Stimulated activated naive CD8-positive, alpha-beta T cell treated with anti-CD3 and anti-CD28 coated beads, Interleukin-15, Interleukin-2, amounts not matched to agents 100 ng/mL and 50 ng/mL, for 24 hours (primary cell): ENCODE measurements at regions not wholly inside any gene's neighbourhood (a gene's known extent, or its start where the extent isn't known, plus 50 kb on each side); places are given as distances from the start of the nearest gene placed in this dataset.

Source experiments
- H3K27ac Mint-ChIP-seq: one replicate; pipeline ENCODE4 v1.8.0; 2021; ENCODE audit warnings: mild to moderate bottlenecking, mixed read lengths
- H3K27me3 Mint-ChIP-seq: one replicate; pipeline ENCODE4 v1.8.0; 2021; ENCODE audit warnings: mixed read lengths
- H3K36me3 Mint-ChIP-seq: one replicate; pipeline ENCODE4 v1.8.0; 2021; ENCODE audit warnings: low read depth, mixed read lengths
- H3K4me1 Mint-ChIP-seq: one replicate; pipeline ENCODE4 v1.8.0; 2021; ENCODE audit warnings: low read depth, mixed read lengths
- H3K4me3 Mint-ChIP-seq: one replicate; pipeline ENCODE4 v1.8.0; 2021; ENCODE audit warnings: mild to moderate bottlenecking, mixed read lengths
- H3K9me3 Mint-ChIP-seq: one replicate; pipeline ENCODE4 v1.8.0; 2021; ENCODE audit warnings: mixed read lengths

DNA sequence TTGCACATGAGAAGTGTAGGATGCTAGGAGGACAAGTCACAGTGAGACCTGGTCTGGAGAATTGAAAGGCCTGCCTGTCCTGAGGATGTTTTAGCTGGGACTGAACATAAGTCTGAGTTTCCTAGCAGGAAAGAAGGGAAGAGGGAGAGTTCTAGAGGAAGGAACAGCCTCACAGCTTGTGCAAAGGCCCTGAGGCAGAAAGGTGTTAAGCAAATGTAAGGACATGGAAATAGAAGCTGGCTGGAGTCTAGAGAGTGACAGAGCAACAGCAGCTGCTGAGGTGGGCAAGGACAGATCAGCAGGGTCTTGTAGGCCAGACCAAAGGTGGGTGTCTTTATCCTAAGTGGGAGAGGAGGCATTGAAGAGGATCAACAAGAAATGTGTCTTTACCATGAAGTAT lies 210.9 kb upstream of the E2F8 start:
- H3K27ac Mint-ChIP-seq: no peak overlapping the region
- peaks cover 39% of the 10 kb centered on the region for H3K27me3 Mint-ChIP-seq

DNA sequence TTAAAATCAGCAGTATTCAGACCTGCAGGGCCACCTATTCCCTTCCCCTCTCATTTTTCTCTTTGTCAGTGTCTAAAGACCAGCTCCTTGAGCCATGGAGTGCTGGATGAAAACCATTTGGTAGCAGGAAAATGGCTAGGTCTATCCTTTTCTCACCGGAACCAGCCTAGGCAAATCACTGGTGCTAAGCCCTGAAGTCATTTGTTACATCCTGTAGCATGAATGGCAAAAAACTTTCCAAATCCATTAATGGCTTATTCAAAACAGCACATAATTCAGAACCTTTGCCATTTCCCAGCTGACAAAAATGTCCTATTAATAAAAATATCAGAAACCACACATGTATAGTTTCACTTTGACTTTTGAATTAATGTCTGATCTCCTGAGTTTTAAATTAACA lies 209.5 kb upstream of the E2F8 start:
- Mint-ChIP-seq H3K27me3 (peaks cover 40% of the 10 kb centered on the region), H3K4me3 (no peak overlapping the region), H3K27ac (no peak overlapping the region), H3K9me3 (no peaks in the 10 kb centered on the region), H3K4me1 (no peaks in the 10 kb centered on the region), H3K36me3 (no peaks in the 10 kb centered on the region)

More for the DNA sequence above, 210.9 kb upstream of the E2F8 start:
- Mint-ChIP-seq H3K4me1 (no peaks in the 10 kb centered on the region), H3K4me3 (no peak overlapping the region), H3K36me3 (no peaks in the 10 kb centered on the region), H3K9me3 (no peaks in the 10 kb centered on the region)

DNA sequence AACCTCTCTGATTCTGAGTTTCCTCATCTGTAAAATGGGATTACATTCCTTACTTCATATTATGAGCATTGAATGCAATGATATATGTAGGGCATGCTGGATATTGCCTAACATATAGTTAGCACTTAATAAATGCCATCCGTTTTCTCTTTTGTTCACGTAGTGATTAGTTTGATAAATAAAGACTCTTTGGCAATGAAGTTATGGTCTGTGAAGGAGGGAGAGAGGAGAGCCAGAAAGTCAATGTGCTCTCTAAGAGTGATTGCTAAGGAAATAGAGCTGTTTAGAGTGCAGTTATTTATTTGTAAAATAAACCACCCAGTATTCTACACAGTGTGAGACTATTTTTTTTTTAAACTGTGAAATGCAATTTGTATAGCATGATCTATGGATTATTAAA lies 207.9 kb upstream of the E2F8 start:
- no peaks in the 10 kb centered on the region for H3K36me3 Mint-ChIP-seq
- no peak overlapping the region for H3K4me3 Mint-ChIP-seq
- H3K27me3 Mint-ChIP-seq: peaks cover 43% of the 10 kb centered on the region
- no peak overlapping the region for H3K27ac Mint-ChIP-seq
- H3K4me1 Mint-ChIP-seq: no peaks in the 10 kb centered on the region
- no peaks in the 10 kb centered on the region for H3K9me3 Mint-ChIP-seq

DNA sequence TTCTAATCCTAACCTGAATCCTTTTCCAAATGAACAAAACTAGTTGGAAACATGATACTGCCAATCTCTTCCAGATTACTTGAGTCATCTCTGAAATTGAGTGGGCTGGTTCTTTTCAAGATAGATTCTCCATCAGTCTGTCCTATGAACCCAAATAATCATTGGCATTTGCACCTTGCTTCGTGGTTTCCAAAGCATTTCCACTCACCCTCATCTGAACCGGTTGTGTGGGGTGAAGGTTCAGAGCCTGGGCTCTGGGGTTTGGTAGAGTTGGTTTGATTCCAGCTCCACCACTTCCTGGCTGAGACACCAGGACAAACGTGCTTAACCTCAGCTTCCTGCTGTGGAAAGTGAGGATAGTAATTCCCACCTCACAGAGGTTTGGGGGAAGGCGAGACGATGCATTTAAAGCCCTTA lies 206.4 kb upstream of the E2F8 start:
- Mint-ChIP-seq H3K9me3 (no peaks in the 10 kb centered on the region), H3K27ac (no peak overlapping the region), H3K27me3 (peaks cover 40% of the 10 kb centered on the region), H3K4me1 (peaks cover 7% of the 10 kb centered on the region), H3K36me3 (no peaks in the 10 kb centered on the region), H3K4me3 (no peak overlapping the region)

DNA sequence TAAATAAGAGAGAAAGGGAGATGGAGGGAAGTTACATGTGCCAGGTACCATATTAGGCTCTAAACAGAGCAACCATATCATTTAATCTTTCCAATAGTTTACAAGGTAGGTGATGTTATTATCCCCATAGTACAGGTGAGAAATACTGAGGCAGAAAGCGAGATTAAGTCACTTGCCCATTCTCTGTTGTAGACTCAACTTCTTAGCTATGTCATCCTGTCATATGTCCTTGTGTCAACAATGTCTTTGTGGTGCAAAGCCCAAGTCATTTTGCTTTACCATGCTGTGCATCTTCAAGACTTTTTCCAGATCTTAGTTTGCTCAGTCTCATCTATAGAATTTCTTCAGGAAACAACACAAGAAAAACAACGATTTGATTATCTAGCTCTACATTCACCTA lies 205.0 kb upstream of the E2F8 start:
- Mint-ChIP-seq H3K4me1 (peaks cover 19% of the 10 kb centered on the region), H3K9me3 (peaks cover 5% of the 10 kb centered on the region), H3K4me3 (no peak overlapping the region), H3K36me3 (no peaks in the 10 kb centered on the region), H3K27ac (no peak overlapping the region), H3K27me3 (peaks cover 33% of the 10 kb centered on the region)

DNA sequence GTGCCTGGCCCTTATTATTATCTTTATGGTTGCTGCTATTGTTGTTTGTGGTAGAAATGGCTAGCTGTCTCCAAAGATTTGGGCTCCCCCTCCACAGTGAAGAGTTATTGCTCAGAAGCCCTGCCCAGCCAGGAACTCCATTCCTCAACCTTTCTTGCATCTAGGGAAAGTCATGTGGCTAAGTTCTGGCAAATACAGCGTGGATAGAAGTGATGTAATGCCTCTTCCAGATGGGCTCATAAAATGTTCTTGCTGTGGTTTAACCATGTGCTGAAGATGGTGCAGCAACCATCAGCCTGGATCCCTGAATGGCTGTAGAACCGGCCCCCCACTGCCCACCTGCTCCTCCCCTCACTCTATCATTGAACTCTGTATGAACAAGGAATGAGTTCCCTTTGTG lies 203.5 kb upstream of the E2F8 start:
- Mint-ChIP-seq H3K27me3 (peaks cover 39% of the 10 kb centered on the region), H3K4me3 (no peak overlapping the region), H3K27ac (no peak overlapping the region), H3K9me3 (peaks cover 7% of the 10 kb centered on the region), H3K36me3 (no peaks in the 10 kb centered on the region), H3K4me1 (peaks cover 21% of the 10 kb centered on the region)

DNA sequence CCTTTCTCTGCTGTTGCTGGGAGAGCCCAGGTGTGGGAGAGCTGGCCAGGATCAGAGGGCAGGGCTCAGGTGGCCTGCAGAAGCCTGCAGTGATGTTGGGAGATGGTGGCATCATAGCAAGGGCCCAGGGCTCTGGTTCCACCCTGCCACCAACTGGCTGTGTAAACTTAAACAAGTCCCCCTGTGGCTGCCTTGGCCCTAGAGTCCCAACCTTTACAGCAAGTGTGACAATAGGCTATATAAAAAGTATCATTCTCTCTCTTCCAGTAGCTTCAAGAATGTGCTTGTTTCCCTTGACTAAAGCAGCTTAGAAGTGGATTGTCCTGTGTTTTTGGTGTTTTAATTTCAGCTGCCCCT lies 201.8 kb upstream of the E2F8 start:
- Mint-ChIP-seq H3K4me3 (peak overlapping the region; percentile 8), H3K36me3 (no peaks in the 10 kb centered on the region), H3K9me3 (peaks cover 7% of the 10 kb centered on the region), H3K27me3 (peaks cover 37% of the 10 kb centered on the region), H3K4me1 (peaks cover 21% of the 10 kb centered on the region), H3K27ac (no peak overlapping the region)

DNA sequence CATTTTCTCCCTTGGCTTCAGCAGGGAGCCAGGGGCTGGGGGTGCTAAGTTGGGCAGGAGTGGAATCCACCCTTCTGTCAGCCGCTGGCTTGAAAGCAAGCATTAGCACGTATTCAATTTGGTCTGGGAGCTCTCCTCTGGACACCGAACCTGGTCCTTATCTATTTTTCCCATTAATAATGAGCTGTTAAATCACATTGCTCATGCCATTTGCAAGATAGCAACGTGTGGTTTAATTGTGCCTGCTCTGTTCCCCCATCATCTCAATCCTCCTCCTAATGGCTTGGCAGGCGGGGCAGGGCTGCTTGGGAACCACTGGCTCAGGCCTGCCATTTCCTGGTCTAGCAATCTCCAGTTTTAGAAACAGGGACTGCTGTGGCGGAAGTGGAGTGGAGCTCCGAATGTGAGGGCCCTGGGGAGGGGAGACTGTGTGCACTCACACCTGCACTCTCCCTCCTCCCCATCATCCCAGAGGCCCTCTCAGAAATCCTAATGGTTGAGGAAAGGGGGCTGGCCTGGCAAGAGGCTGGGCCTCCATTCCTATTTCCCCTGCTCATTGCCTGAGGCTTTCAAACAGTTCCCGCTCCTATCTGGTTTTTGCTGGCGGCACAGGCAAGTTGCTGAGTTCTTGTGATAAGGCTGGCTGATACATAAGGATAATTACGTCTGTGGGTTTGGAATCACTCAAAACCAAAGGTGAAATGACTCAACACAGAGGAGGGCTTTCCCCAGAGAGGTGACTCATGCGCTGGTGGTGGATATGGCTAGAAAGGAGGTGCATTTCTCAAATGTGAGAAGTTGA lies 201.2 kb upstream of the E2F8 start:
- H3K27me3 Mint-ChIP-seq: peaks cover 40% of the 10 kb centered on the region
- peaks cover 21% of the 10 kb centered on the region for H3K4me1 Mint-ChIP-seq
- H3K9me3 Mint-ChIP-seq: peaks cover 7% of the 10 kb centered on the region
- no peaks in the 10 kb centered on the region for H3K36me3 Mint-ChIP-seq
- no peak overlapping the region for H3K27ac Mint-ChIP-seq
- H3K4me3 Mint-ChIP-seq: peak overlapping the region; percentile 8

DNA sequence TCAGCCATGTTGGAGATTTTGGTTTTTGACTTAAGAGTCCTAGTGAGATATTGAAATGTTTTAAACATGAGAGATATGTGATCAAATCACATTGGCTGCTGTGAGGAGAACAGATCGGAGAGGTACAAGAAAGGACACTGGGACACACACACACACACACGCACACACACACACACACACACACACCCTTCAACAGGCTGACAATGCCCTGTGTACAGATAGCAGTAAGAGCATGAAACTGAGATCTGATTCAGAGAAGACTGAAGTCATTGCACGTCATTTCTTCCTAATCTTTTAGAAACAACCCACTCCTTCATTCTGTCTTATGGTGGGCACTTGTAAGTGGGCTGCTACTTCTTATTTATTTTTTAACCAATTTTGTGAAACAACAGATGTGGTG lies 200.5 kb upstream of the E2F8 start:
- Mint-ChIP-seq H3K27me3 (peaks cover 46% of the 10 kb centered on the region), H3K4me1 (peaks cover 21% of the 10 kb centered on the region), H3K9me3 (peaks cover 7% of the 10 kb centered on the region), H3K4me3 (no peak overlapping the region), H3K36me3 (no peaks in the 10 kb centered on the region), H3K27ac (no peak overlapping the region)

DNA sequence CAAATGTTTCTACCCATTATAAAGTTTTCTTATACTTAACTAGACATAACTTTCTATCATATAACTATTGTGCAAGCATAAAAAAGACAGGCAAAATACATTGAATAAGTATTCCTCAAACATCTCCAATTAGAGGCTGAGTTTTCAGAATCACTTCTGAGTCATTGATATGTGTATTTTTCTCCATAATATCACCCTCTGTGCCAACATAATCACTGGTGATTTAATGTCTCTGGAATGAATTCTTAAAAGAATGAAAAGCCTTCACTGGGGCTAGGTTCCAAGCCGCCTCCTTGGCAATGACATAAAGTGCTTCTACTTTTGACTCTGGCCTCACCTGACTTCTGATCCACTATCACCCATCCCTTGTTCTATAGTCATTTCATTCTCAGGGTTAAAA lies 197.0 kb upstream of the E2F8 start:
- peaks cover 20% of the 10 kb centered on the region for H3K4me1 Mint-ChIP-seq
- no peak overlapping the region for H3K4me3 Mint-ChIP-seq
- H3K36me3 Mint-ChIP-seq: no peaks in the 10 kb centered on the region
- H3K27me3 Mint-ChIP-seq: peaks cover 41% of the 10 kb centered on the region
- H3K9me3 Mint-ChIP-seq: peaks cover 7% of the 10 kb centered on the region
- H3K27ac Mint-ChIP-seq: no peak overlapping the region

DNA sequence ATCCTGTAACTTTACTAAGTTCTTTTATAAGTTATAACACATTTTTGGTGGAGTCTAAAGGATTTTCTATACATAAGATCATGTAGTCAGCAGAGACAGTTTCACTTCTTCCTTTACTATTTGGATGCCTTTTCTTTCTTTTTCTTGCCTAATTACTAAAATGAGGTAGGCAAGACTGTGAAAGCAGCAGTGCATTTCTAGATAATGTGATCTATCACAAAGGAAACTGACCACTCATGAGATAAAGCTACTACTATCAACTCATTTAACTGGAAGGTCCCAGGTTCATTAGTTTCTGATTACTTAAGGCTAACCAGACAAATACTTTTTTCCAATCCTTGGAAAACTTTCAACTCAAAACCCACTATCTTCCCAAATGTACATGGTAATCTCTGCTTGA lies 196.2 kb upstream of the E2F8 start:
- Mint-ChIP-seq H3K4me3 (no peak overlapping the region), H3K27me3 (peaks cover 48% of the 10 kb centered on the region)

DNA sequence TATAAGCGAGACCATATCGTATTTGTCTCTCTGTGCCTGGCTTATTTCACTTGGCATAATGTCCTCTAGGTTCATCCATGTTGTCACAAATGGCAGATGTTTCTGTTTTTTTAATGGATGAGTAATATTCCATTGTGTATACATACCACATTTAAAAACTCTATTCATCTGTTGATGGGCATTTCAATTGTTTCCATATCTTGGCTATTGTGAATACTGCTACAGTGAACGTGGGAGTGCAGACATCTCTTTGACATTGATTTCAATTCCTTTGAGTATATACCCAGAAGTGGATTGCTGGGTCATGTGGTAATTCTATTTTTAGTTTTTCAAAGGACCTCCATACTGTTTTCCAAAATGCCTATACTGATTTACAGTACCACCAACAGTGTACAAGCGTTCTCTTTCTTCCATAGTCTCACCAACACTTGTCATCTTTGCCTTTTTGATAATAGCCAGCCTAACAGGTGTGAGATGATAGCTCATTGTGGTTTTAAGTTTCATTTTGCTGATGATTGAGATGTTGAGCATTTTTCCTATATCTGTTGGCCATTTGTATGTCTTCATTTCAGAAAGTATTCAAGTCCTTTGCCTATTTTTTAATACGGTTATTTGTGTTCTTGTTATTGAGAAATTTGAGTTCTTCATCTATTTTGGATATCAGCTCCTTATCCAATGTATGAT lies 194.7 kb upstream of the E2F8 start:
- peaks cover 4% of the 10 kb centered on the region for H3K4me1 Mint-ChIP-seq
- no peaks in the 10 kb centered on the region for H3K9me3 Mint-ChIP-seq
- no peaks in the 10 kb centered on the region for H3K36me3 Mint-ChIP-seq
- H3K4me3 Mint-ChIP-seq: no peak overlapping the region
- H3K27me3 Mint-ChIP-seq: peaks cover 46% of the 10 kb centered on the region
- no peak overlapping the region for H3K27ac Mint-ChIP-seq

More for the DNA sequence above, 196.2 kb upstream of the E2F8 start:
- Mint-ChIP-seq H3K36me3 (no peaks in the 10 kb centered on the region), H3K27ac (no peak overlapping the region), H3K4me1 (peaks cover 16% of the 10 kb centered on the region), H3K9me3 (peaks cover 7% of the 10 kb centered on the region)

DNA sequence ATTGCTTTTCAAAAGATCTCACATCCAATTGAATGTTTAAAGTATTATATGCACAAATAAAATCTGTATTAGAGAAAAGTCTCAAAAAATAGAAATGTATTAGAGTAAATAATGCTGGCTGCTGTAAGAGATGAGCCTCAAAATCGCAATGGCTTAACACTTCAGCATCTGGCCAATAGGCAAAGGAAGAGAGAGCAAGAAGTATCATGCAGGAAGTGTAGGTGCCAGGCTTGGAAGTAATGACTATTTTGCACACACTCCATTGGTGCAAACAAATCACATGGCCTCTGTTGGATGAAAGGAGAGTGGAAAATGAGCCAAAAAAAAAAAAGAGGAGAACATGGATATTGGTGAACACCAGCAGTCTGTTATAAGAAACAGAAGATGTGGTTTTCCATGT lies 193.0 kb upstream of the E2F8 start:
- peaks cover 46% of the 10 kb centered on the region for H3K27me3 Mint-ChIP-seq
- H3K9me3 Mint-ChIP-seq: no peaks in the 10 kb centered on the region
- H3K36me3 Mint-ChIP-seq: no peaks in the 10 kb centered on the region
- H3K27ac Mint-ChIP-seq: no peak overlapping the region
- H3K4me1 Mint-ChIP-seq: peaks cover 4% of the 10 kb centered on the region
- no peak overlapping the region for H3K4me3 Mint-ChIP-seq

DNA sequence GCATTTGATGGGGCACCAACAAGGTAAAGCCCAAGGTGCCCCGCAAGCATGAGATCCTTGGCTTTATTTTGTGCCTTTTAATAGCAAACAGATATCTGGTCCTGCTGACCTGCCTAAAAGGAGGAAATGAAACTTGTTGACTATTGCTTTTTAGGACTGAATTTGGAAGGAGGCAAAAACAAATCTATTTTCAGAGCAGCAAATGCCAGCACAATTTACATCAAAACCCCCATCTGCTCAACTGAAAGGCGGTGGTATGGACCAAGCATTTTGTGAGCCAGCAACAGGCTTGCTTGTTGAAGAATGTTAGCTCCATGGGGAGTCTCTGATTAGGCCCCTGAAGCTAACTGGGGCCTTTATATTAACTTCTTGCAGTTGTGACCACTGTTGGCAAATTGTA lies 192.6 kb upstream of the E2F8 start:
- H3K36me3 Mint-ChIP-seq: no peaks in the 10 kb centered on the region
- no peaks in the 10 kb centered on the region for H3K9me3 Mint-ChIP-seq
- H3K4me3 Mint-ChIP-seq: no peak overlapping the region
- no peak overlapping the region for H3K27ac Mint-ChIP-seq
- peaks cover 47% of the 10 kb centered on the region for H3K27me3 Mint-ChIP-seq
- H3K4me1 Mint-ChIP-seq: peaks cover 4% of the 10 kb centered on the region

DNA sequence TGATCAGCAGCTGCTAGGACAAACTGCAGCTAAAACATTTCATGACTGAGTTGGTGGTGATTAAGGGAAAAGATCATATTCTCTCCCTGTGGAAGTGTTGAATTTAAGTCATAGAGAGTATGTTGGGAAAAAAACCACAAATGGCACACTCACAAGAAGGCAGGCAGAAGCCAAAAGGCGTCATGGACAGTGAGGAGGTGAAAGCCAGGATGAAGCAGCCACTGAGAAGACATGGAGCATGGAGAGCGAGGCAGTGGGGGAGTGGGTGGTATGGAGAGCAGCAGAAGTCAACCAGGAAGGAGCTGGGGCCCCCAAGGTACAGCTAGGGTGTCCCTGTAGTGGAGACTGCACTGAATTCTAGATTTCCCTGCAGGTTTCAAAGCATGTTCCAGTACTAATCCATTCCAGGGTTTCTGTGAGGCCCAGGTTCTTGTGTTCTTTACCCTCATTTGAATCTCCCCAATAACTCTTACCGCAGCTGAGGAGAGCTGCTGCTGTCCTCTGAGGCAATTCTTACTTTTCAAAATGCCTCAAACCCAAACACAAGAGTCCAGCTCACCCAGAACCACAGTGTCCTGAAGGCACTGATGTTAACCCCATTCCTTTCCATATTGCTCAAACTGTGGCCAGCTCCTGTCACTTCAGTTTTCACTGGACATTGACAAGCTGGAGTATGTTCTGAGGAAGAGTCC lies 191.8 kb upstream of the E2F8 start:
- no peak overlapping the region for H3K4me3 Mint-ChIP-seq
- no peaks in the 10 kb centered on the region for H3K36me3 Mint-ChIP-seq
- peaks cover 48% of the 10 kb centered on the region for H3K27me3 Mint-ChIP-seq
- H3K4me1 Mint-ChIP-seq: peaks cover 4% of the 10 kb centered on the region
- no peaks in the 10 kb centered on the region for H3K9me3 Mint-ChIP-seq
- no peak overlapping the region for H3K27ac Mint-ChIP-seq
